ENCODE measurements at regions not wholly inside any gene's neighbourhood (a gene's known extent, or its start where the extent isn't known, plus 50 kb on each side); places are given as distances from the start of the nearest gene placed in this dataset.

DNA sequence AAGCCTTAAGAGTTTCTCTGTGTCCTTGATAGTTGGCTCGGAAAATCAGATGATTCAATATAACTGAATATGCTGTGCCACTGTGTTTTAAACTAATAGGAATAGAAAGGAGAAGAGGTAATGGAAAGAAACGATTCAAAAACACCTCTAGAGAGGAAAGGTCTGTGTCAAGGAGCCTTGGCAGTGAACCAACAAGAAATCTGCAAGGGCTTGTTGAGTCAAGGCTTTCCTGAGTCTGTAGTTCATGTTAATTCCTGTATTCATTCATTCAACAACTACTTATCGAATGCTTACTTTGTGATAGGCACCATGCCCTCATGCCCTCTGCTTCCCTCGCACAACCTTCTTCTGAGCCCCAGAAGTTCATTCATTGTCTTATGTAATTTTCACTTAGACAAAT, 336.0 kb downstream of the PDHA2 start:
- DNase-seq (ENCODE audit: low read depth in 2 of 2): no peak

DNA sequence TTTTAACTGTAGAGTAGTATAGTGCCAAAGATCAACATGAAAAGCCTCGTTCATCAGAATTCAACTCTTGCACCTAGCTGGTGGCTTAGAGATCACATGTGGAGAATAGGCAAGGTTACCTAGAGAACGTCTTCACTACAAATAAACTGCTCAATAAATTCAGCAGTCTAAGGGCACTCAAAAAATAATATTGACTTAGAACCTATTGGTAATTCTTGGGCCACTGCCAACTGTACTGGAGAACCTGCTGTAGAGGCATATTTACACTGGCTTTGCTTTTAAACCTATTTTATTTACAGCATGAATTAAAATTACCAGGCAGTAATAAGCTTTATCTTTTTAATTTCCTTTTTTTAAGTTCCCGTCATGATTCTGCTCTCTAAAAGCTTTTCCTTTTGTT, 343.7 kb downstream of the PDHA2 start:
- no peak for DNase-seq (ENCODE audit: low read depth in 2 of 2)

DNA sequence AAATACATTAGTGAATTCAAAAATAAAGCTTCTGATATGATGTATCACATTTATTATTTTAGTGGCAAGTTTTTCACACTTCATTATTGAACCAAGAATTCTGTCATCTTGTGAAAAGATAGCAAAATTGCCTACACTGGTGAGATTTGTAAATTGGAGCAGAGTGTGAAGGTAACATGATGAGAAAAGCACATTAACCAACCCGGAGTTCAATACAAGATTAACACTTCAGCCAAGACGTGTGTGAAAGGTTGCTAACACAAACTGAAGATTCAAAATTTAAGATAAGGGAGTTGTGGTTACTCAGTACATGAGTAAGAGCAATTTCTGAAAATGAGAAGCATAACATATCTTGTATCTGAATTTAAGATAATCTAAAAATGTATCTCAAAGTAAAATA, 346.7 kb downstream of the PDHA2 start:
- no peak for DNase-seq (ENCODE audit: low read depth in 2 of 2)

DNA sequence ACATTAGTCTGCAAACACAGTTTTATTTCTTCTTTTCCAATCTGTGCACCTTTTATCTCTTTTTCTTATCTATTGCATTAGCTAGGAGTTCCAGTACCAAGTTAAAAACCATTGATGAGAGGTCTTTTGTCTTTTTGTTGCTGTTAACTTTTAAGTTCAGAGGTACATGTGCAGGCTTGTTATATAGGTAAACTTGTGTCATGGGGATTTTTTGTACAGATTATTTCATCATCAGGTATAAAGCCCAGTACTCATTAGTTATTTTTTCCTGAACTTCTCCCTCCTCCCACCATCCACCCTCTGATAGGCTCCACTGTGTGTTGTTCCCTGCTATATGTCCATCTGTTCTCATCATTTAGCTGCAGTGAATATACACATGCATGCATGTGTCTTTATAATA, 349.9 kb downstream of the PDHA2 start:
- no peak for DNase-seq (ENCODE audit: low read depth in 2 of 2)

DNA sequence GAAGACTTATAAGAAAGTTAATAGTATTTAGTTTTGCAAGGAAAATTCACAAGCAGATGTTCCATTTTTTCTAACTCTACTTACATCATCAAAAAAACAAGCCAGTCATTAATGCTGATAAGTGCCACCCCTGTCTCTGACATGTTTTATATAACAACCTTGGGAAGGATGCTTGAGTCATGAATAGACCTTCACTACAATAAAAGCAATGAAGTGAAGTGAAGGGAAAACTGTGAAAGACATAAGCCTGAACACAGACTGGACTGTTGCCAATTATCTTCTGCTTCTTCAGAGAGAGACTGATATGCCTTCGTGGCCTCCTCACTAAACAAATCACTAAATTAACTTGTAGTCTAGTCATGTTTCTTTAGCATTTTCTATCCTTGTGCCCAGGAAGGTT, 353.2 kb downstream of the PDHA2 start:
- DNase-seq (ENCODE audit: low read depth in 2 of 2): no peak

DNA sequence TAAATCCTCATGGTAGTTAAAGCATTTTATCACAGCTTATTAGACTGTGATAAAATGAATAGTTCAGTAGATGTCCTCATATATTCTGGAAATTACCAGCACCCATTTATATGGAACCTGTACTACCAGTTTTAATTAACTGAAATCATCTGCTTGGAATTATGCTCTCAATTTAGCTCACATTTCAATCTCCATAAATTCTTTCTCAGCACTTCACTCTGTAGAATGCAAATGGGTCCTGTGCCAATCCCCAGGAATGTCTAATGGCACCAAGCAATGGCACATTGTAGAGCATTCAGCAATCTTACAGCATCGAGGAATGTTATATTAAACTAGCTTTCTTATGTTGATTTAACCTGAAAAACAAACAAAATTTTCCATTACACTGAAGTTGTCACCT, 355.1 kb downstream of the PDHA2 start:
- DNase-seq (ENCODE audit: low read depth in 2 of 2): no peak

DNA sequence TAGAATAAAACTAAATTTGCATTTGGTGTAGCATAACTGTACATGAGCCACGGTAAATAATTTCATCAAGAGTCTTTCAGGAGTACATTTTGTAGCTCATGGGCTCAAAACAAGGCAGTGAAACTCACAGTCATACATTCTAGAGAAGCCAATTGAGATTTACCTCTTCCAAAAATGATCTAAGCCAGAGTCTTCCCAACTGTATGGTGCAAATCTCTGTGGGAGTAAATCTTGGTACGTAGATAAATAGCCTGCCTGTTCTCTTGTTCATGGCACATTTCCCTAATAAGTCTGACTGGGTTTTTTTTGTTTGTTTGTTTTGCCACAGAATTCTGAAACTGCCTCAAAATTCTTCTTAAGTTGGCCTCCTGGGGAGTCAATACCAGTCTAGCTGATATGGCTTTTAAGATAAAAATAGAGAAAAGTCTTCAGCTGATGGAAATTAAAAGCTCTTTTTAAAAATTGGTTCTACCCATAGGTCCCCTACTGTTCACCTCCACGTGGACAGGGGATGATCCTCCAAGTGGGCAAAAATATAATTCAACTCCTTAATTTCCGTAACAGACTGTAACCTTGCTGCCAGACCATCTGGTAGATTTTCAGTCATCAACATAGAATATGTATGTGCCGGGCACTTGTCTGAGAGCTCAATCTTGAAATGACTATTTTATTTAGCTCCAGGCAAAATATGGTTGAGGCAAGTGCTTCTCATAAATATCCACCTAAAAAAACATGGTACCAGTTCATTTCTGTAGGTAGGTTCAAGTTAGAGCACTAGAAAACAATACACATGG, 365.4 kb downstream of the PDHA2 start:
- no peak for DNase-seq (ENCODE audit: low read depth in 2 of 2)

DNA sequence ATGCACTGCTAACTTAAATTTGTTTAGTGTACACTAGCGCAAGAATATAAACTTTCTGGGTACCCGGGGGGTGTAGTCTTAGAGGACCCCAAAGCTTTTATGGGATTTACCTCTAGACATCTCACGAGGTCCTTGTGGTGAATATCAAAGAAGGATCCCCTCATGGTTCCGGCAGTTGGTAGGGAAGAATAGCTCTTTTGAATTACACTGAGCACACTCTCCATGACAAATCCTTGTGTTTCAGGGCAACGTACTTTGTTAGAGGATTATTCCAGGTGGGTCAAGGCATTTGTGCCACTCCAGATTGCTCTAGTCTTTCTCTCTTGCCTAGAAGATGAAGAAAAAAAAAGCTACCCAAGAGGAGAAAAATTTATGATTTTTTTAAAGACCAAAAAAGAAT, 387.6 kb downstream of the PDHA2 start:
- DNase-seq (ENCODE audit: low read depth in 2 of 2): no peak

DNA sequence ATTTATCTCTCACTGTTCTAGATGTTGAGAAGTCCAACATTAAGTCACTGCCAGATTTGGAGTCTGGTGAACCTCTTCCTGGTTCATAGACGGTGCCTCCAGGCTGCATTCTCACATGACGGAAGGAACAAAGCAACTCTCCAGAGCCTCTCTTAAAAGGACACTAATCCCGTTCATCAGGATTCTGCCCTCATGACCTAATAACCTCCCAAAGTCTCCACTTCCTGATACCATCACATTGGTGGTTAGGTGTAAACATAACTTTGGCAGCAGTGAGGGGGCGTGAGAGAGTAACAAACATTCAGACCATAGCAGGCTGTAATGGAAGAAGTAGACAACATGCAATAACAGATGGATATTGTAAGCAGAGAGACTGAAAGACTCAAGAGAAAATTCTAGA, 388.6 kb downstream of the PDHA2 start:
- no peak for DNase-seq (ENCODE audit: low read depth in 2 of 2)

DNA sequence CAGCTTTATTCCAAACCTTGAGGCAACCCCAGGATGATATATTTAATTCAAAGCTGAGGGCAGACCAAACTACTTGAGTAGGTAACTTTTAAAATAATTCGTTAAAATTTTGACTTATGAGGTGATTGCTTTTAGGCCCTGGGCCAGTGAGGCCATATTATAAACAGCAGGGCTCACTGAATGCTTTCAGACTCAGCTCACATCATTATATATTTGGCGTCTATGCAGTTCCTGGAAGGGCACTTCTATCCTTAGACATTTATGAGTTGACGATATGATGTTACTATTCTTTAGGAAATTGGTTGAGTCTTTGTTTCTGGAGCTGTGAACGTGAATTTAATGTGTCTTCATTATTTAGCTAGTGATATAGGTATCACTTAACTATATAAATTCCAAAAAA, 400.1 kb downstream of the PDHA2 start:
- DNase-seq (ENCODE audit: low read depth in 2 of 2): no peak

DNA sequence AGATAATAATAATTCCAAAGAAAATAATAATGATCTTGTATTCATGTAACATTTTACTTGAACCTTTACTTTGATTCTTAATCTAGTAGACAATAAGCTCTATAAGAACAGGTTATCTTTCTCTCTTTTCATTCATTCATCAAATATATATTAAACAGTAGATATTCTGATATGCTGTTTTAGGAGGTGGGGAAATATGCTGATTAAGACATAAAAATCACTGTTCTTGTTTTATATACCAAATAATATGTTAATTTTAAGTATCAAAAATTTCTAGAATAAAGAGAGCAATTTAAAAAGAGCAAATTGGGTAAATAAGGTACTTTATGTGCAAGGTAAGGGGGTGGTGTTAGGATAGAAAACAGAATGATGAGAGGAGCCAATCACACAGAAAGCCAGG, 401.9 kb downstream of the PDHA2 start:
- DNase-seq (ENCODE audit: low read depth in 2 of 2): no peak

DNA sequence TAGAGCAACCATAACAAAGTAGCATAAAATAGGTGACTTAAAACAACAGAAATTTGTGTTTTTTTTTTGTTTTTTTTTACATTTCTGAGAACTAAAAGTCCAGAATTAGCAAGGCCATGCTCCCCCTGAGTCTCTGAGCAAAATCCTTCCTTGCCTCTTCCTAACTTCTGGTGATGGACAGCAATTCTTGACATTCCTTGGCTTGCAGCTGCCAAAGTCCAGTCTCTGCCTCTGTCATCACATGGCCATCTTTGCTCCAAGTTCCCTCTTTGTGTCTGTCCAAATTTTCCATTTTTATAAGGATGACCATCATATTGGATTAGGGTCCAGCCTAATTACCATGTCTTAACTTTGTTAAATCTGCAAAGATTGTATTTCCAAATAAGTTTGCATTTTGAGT, 407.2 kb downstream of the PDHA2 start:
- DNase-seq (ENCODE audit: low read depth in 2 of 2): no peak

DNA sequence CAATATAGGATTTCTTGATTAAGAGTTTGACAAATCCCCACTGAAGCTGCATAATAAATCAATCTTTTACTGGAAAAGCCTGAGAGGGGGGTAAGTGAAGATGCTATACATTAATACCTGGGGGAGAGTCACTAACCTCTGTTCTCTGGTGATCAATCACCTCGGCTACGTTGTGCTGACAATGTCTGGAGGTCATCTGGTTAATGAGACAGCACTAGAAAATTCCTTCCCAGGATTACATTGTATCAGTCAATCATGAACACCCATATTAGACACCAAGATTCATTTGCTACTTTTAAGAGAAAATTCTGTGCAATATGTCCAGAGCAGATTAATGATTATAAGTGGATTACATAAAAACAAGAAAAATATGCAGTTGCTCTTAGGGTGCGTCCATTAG, 408.3 kb downstream of the PDHA2 start:
- no peak for DNase-seq (ENCODE audit: low read depth in 2 of 2)

DNA sequence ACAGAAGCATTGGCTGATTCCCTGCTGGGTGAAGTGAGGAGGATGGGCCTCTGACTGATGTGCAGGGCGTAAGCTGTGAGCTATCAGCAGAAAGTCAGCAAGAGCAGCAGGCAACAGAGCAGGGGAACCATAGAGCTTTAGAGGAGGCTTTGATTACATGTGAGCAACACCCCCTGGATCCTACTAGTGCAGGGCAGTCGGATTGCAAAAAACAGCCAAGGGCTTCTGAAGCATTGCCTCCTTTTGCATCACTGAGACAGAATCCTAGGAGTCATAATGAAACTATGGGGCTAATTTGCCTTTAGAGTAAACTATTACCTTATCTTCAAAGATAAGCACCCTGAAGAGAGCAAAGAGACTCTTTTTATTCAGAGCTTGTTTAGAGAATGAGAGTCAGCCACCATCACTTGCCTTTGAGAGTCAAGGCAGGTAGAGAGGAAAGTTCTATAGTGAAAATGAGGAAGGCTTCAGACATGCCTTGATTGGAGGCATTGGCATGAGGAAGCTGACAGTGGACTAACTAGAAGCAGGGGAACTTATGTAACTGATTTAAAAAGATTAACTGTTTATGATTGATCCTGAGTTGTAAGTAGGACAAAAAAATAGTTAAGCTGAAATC, 420.3 kb downstream of the PDHA2 start:
- DNase-seq (ENCODE audit: low read depth in 2 of 2): no peak

DNA sequence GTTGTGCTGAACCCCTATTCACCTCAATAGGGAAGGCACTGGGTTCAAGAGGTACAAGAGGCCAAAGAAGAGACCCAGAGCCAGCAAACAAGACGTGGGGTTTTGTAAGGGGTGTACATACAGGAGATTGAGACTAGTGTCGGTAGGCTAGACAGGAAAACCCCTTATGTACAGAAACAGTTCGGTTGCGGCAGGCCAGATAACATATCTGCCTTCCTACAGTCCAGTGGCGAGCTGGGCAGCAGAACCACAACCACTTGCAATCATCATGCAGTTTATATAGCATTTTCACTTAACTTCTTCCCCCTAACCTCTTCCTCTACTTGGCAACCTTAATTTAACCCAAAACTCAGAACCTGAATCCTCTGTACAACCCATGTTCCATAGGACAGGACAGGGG, 422.2 kb downstream of the PDHA2 start:
- no peak for DNase-seq (ENCODE audit: low read depth in 2 of 2)

DNA sequence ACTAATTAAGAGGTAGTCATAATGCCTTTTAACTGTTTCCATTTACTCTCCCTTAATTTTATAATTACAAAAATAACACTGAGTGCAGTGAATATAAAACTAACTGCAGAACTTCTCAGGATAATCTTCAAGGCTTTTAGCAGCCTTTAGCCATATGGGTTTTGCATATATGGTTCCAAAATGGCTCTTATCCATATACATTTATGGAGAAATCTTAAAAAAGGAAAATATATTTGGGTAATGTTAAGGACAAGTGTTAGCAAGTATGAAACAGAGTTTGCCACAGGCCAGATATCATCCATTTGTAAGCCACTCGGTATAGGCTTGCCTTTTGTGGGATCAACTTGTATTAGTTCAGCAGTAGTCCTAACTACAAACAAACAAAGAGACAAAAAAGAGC, 423.4 kb downstream of the PDHA2 start:
- DNase-seq (ENCODE audit: low read depth in 2 of 2): no peak

DNA sequence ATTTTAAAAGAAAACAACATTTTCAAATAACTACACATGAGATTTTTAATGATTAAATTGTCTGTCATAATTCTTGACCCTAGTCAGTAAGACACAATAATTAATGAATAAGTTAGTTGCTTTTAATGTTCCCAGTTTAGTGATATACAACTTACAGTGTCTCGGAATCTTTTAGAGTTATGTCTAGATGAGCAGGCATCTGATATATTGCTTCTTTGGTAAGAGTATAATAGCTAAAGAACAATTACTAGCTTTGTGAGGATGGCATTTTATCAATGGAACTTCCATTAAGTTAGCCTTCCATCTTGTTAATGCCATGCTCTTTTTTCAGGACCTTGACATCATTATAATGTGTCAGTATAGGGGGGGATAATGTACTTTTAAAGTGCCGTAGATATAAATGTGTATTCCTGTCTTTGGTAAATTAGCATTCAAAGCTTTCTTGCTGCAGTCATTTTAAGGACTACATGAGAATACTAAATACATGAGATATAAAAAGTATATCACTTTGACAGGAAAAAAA, 425.1 kb downstream of the PDHA2 start:
- DNase-seq (ENCODE audit: low read depth in 2 of 2): no peak

DNA sequence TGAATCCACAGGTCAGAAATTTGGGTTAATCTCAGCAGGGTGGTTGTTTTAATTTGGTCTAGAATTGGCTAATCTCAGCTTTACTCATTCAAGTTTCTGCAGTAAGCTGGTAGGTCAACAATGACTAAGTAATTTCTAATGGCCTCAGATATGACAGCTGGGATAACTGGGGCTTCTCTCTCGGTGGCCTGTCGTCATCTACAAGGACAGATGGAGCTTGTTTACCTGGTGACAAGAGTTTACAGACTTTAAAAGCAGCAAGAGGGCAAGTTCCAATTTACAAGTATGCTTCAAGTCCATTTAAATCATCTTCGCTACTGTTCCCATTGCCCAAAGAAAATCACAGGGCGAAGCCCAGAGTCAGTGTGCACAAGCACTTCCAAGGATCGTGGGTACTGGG, 453.9 kb downstream of the PDHA2 start:
- DNase-seq (ENCODE audit: low read depth in 2 of 2): no peak

DNA sequence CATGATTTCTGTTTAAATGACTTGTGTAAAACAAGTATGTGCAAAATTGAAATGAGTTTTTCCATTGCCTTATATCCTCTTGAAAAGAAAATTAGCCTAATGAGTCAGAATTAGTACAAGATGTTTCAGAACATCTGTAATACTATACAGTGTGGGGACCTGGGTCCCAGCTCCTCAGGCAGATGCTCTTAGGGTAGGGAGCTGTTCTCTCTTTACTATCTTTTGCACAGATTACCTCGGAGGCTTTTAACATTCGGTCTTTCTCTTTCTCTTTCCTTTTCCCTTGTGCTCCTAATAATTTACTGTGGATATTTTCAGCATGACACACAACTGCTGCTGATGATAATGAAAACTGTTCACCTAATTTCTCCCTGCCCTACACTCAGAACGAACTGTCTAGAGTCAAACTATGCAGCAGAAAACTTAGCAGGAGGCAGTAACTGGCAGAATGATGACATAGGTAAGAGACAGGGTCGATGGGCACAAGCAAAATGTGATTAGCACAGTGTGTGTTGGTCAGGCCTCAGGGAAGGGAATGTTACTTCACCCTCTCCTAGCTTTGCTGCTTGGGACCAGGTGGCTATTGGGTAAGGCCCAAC, 455.3 kb downstream of the PDHA2 start:
- DNase-seq (ENCODE audit: low read depth in 2 of 2): no peak

DNA sequence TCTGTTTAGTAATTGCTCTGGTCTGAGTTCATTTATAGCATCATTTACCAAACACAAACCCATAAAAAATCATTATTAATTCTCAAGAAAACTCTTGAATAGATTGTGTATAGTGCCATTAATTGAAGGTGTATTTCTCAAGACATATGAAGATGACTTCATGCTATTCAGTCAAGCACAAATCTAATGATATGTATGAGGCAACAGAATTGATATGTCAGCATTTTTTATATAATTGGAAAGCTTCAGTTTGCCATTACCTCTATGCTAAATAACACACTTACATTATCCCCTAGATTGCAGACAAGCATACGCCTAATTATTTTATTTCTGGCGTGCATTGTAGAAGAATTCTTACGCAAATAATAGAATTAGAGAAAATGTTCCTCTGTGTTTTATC, 461.8 kb downstream of the PDHA2 start:
- DNase-seq (ENCODE audit: low read depth in 2 of 2): no peak

DNA sequence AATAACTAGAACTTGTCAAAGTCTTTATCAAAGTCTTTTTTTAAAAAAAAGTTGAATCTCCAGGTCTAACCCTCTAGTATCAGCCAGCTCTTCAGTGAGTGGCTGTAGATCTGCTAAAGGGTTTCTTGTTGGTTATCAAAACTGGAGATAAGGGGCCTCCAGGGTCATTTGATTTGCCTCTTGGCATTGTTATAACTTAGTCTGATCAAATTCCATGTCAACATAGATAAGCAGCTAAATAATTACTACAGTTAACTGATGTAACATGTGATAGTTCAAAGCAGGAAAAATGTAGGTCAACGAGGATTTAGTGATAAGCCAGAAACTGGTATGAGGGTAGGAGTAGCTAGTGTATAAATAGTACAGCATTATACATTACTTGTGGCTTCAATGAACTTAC, 465.1 kb downstream of the PDHA2 start:
- DNase-seq (ENCODE audit: low read depth in 2 of 2): no peak

DNA sequence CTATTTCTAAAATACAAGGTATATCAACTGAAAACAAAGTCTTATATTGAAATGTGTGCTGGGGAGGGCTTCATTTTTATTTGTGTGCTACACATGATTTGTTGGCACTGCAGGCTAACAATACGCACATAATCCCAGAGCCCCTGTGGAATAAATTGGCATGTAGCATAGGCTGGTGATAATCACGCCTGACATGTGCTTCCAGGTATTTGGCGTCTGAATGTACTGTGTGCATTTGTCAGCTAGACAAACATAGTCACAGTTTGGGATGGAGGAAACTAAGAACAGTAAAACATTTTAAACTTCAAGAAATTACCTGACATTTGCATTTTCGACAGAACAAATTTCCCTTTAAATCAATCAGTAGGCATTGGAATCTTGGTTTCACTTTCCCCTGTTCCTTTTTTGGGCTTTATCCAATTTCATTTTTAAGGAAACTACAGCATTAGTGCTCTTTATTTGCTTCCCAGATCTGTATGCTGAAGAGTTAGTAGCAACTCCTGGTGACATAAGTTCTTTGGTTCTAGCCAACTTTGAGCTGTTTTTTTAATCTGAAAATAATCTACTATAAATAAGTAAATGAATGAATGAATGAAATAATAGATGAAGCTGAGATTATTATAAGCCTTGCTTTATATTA, 472.3 kb downstream of the PDHA2 start:
- DNase-seq (ENCODE audit: low read depth in 2 of 2): no peak

DNA sequence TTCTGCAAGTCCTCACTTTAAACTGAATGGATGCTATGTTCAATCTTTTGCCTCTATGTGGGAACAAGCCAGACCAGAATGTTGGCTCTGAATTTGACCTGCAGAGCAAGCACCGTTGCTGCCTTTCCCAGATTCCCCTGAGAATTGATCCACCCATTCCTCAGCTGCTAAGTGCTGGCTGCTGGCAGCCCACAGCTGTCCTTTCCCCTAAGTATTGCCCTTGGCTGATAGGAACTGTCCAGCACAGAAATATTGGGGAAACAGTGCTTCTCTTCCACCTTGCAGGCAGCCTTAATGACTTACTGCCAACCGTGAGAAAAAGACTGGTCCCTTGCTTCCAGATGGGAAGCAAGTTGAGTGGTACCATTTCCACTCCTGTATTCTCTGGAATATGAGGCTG, 475.9 kb downstream of the PDHA2 start:
- no peak for DNase-seq (ENCODE audit: low read depth in 2 of 2)

Measured in dermis microvascular lymphatic vessel endothelial cell (primary cell).